GM19351 (cell line): ENCODE measurements at regions not wholly inside any gene's neighbourhood (a gene's known extent, or its start where the extent isn't known, plus 50 kb on each side); places are given as distances from the start of the nearest gene placed in this dataset.

Source experiments
- ATAC-seq: cut with Tn5 transposase; IDR thresholded peaks from one replicate; pipeline ENCODE4 v1.9.1; 2021; ENCODE audit warnings: mild to moderate bottlenecking, moderate library complexity; ENCODE audit not compliant: unreplicated experiment

- no peak for ATAC-seq
Observed at GRCh38 chr14:87566991-87567390, 426.0 kb downstream of the GALC start.

GRCh38 chr14:87547536-87547935 is 445.4 kb downstream of the GALC start:
- no peak for ATAC-seq

GRCh38 chr14:87542288-87542687 is 450.7 kb downstream of the GALC start:
- ATAC-seq = no peak

GRCh38 chr14:87540339-87540738 is 452.6 kb downstream of the GALC start:
- no peak for ATAC-seq

- ATAC-seq = no peak
Observed at GRCh38 chr14:87529081-87529480, 463.9 kb downstream of the GALC start.

GRCh38 chr14:87526731-87527130 is 466.3 kb downstream of the GALC start:
- no peak for ATAC-seq

- no peak for ATAC-seq
Observed at GRCh38 chr14:87524011-87524410, 469.0 kb downstream of the GALC start.

- no peak for ATAC-seq
Observed at GRCh38 chr14:87522575-87522974, 470.4 kb downstream of the GALC start.

- ATAC-seq = no peak
Observed at GRCh38 chr14:87508333-87508732, 484.6 kb downstream of the GALC start.

GRCh38 chr14:87503711-87504110 is 489.3 kb downstream of the GALC start:
- ATAC-seq = no peak

- ATAC-seq = no peak
Observed at GRCh38 chr14:87497301-87497700, 495.7 kb downstream of the GALC start.

- ATAC-seq = no peak
Observed at GRCh38 chr14:87494010-87494409, 499.0 kb downstream of the GALC start.

- ATAC-seq = no peak
Observed at GRCh38 chr14:87492561-87492960, 500.4 kb downstream of the GALC start.

GRCh38 chr14:87491816-87492215 is 501.2 kb downstream of the GALC start:
- no peak for ATAC-seq

- no peak for ATAC-seq
Observed at GRCh38 chr14:87489196-87489819, 503.7 kb downstream of the GALC start.

- no peak for ATAC-seq
Observed at GRCh38 chr14:87483271-87484260, 509.4 kb downstream of the GALC start.

GRCh38 chr14:87468531-87468930 is 524.5 kb downstream of the GALC start:
- ATAC-seq = no peak

- no peak for ATAC-seq
Observed at GRCh38 chr14:87467578-87467977, 525.4 kb downstream of the GALC start.

- ATAC-seq = no peak
Observed at GRCh38 chr14:87465770-87466169, 527.2 kb downstream of the GALC start.

GRCh38 chr14:87461704-87462103 is 531.3 kb downstream of the GALC start:
- no peak for ATAC-seq

GRCh38 chr14:87457720-87458119 is 535.3 kb downstream of the GALC start:
- ATAC-seq = peak; percentile 45

GRCh38 chr14:87450193-87450592 is 542.8 kb downstream of the GALC start:
- no peak for ATAC-seq
